ENCODE measurements at regions not wholly inside any gene's neighbourhood (a gene's known extent, or its start where the extent isn't known, plus 50 kb on each side); places are given as distances from the start of the nearest gene placed in this dataset.

DNA sequence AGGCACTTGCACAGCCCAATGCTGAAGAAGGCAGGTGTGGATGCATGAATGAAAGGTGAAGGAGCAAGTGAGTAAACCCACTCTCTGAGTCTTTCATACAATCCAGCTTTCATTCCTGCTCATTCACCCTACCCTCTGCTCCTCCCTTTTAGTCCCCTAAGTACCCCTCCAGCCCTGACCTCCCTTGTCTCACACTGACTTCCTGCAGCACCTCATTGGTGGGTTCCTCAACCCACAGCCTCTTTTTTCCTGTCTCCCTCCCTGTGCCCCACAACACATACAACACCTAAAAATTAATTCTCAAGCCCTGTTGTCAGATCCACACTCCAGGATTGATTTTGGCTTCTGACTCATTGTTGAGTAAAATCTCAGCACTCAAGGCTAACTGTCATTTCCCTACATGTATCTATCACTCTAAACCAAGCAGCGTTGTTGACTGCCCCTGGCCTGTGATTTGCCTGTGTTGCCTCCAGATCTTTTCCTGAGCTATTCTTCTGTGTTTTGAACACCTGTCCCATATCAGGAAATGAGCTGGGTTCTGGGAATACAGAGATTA, 177.3 kb upstream of the SERP2 start (continued):
- no peak for TF ChIP-seq KIAA2018 (CRISPR knock-in tag; IDR thresholded peaks at IDR 0.05; ENCODE audit: borderline replicate concordance)
- TF ChIP-seq ZNF724P (CRISPR knock-in tag; IDR thresholded peaks at IDR 0.05; ENCODE audit: borderline replicate concordance): no peak
- no peak for TF ChIP-seq RNF219 (CRISPR knock-in tag; IDR thresholded peaks at IDR 0.05)
- no peak for TF ChIP-seq ZFP82 (CRISPR knock-in tag; IDR thresholded peaks at IDR 0.05; ENCODE audit: borderline replicate concordance)
- TF ChIP-seq REL (CRISPR knock-in tag; conservative IDR thresholded peaks at IDR 0.05): no peak
- TF ChIP-seq, protein P1, sequence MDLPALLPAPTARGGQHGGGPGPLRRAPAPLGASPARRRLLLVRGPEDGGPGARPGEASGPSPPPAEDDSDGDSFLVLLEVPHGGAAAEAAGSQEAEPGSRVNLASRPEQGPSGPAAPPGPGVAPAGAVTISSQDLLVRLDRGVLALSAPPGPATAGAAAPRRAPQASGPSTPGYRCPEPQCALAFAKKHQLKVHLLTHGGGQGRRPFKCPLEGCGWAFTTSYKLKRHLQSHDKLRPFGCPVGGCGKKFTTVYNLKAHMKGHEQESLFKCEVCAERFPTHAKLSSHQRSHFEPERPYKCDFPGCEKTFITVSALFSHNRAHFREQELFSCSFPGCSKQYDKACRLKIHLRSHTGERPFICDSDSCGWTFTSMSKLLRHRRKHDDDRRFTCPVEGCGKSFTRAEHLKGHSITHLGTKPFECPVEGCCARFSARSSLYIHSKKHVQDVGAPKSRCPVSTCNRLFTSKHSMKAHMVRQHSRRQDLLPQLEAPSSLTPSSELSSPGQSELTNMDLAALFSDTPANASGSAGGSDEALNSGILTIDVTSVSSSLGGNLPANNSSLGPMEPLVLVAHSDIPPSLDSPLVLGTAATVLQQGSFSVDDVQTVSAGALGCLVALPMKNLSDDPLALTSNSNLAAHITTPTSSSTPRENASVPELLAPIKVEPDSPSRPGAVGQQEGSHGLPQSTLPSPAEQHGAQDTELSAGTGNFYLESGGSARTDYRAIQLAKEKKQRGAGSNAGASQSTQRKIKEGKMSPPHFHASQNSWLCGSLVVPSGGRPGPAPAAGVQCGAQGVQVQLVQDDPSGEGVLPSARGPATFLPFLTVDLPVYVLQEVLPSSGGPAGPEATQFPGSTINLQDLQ (CRISPR knock-in tag; IDR thresholded peaks at IDR 0.05): no peak
- TF ChIP-seq KAT8 (CRISPR knock-in tag; IDR thresholded peaks at IDR 0.05): no peak
- no peak for TF ChIP-seq ZNF101 (CRISPR knock-in tag; IDR thresholded peaks at IDR 0.05; ENCODE audit: borderline replicate concordance, low read depth)
- TF ChIP-seq ZFX (CRISPR knock-in tag; IDR thresholded peaks at IDR 0.05; ENCODE audit: low read depth): no peak
